K562 (cell line): ENCODE measurements at regions not wholly inside any gene's neighbourhood (a gene's known extent, or its start where the extent isn't known, plus 50 kb on each side); places are given as distances from the start of the nearest gene placed in this dataset.

Experiments used
- ATAC-seq: fragments of 200-7000 bp; cut with Tn5 transposase; 3 replicates; pipeline ENCODE4 v1.9.1; 2020; ENCODE audit warnings: moderate library complexity
- BruUV-seq: library from RNA; stranded (reverse); fragments of 400-500 nt; replicated peaks from 2 replicates; lab custom pipeline; 2021; lab: Mats Ljungman, UMichigan
- CTCF ChIA-PET: fragments of 300-600 bp; formaldehyde crosslinking; extraction: SDS; loops from one replicate; lab custom pipeline; 2021; ENCODE audit warnings: low intra/inter-chr PET ratio; lab: Yijun Ruan, JAX
- POLR2A ChIA-PET: fragments of 300-600, 350-650 bp; sonication (Branson Sonifier 250); formaldehyde crosslinking; extraction: SDS; loops from one replicate; lab custom pipeline; 2021; ENCODE audit warnings: antibody characterized with exemption, inconsistent platforms; lab: Yijun Ruan, JAX
- DNase-seq, 4 experiments: peaks; one replicate each; pipeline versions ENCODE4 v3.0.0 to v3.0.0-alpha.2; 2011 to 2018; ENCODE audit warnings: low spot score in 3 of 4, mixed read lengths in 3 of 4; ENCODE audit errors: extremely low read depth in 1 of 4
- FAIRE-seq: peaks from 2 replicates; lab custom pipeline; 2011; peaks lifted over from hg19 to GRCh38; lab: Jason Lieb, UNC
- H2AFZ ChIP-seq: 2 replicates; pipeline ENCODE4 v1.6.0; 2011; ENCODE audit warnings: low read depth, low read length, control low read depth, inconsistent platforms
- H3K27ac ChIP-seq: fragments of 200-600 bp; 3 replicates; pipeline ENCODE4 v1.8.0; 2011; ENCODE audit warnings: low read depth, mild to moderate bottlenecking, control low read depth, inconsistent platforms, low read length, moderate library complexity, mixed read lengths; ENCODE audit errors: extremely low read depth
- H3K27me3 ChIP-seq, 2 experiments: fragments of 300-600 bp in 1 of 2; 2 replicates in 1 of 2; 3 replicates in 1 of 2; pipeline versions ENCODE4 v1.6.0 to v1.8.0; 2011; ENCODE audit warnings: inconsistent platforms in 2 of 2, low read length in 2 of 2, mild to moderate bottlenecking in 1 of 2, mixed read lengths in 1 of 2, moderate library complexity in 1 of 2; ENCODE audit not compliant: control insufficient read depth in 2 of 2, insufficient read depth in 2 of 2
- H3K36me3 ChIP-seq: fragments of 300-600 bp; 3 replicates; pipeline ENCODE4 v1.8.0; 2011; ENCODE audit warnings: mild to moderate bottlenecking, low read length, inconsistent platforms; ENCODE audit not compliant: control insufficient read depth, insufficient read depth
- H3K4me1 ChIP-seq, 2 experiments: fragments of 200-600 bp in 1 of 2; replicated peaks in 1 of 2; 2 replicates in 1 of 2; 3 replicates in 1 of 2; pipeline versions ENCODE4 v1.5.1 to v1.8.0; 2011; ENCODE audit warnings: inconsistent platforms in 2 of 2, low read length in 2 of 2, mild to moderate bottlenecking in 1 of 2, mixed read lengths in 1 of 2, moderate library complexity in 1 of 2; ENCODE audit not compliant: control insufficient read depth in 2 of 2, insufficient read depth in 2 of 2
- H3K4me2 ChIP-seq: 2 replicates; pipeline ENCODE4 v1.6.1; 2011; ENCODE audit warnings: low read length, control low read depth, inconsistent platforms, mixed read lengths; ENCODE audit not compliant: insufficient read depth
- H3K4me3 ChIP-seq: fragments of 200-600 bp; sonication (generic), shearing (Covaris generic); 2 replicates; pipeline ENCODE4 v1.5.1; 2016; ENCODE audit warnings: control low read depth, inconsistent platforms
- H3K79me2 ChIP-seq: fragments of 200-600 bp; 3 replicates; pipeline ENCODE4 v1.8.0; 2011; ENCODE audit warnings: low read length, inconsistent platforms; ENCODE audit not compliant: control insufficient read depth, insufficient read depth
- H3K9ac ChIP-seq, 2 experiments: 2 replicates each; pipeline versions ENCODE4 v1.6.0 to v1.6.1; 2011; ENCODE audit warnings: low read depth in 2 of 2, low read length in 2 of 2, control low read depth in 1 of 2, inconsistent platforms in 1 of 2, mild to moderate bottlenecking in 1 of 2, mixed read lengths in 1 of 2; ENCODE audit not compliant: insufficient read depth in 1 of 2
- H3K9me1 ChIP-seq: one replicate; pipeline ENCODE4 v1.6.0; 2011; ENCODE audit warnings: inconsistent platforms, mild to moderate bottlenecking, low read length, moderate library complexity; ENCODE audit not compliant: control insufficient read depth, insufficient read depth
- H3K9me3 ChIP-seq: replicated peaks from 2 replicates; pipeline ENCODE4 v1.5.1; 2011; ENCODE audit warnings: low read depth, low read length, inconsistent platforms; ENCODE audit not compliant: control insufficient read depth, insufficient read depth
- H4K20me1 ChIP-seq: replicated peaks from 2 replicates; pipeline ENCODE4 v1.6.1; 2011; ENCODE audit warnings: low read length, inconsistent platforms, mixed read lengths; ENCODE audit not compliant: control insufficient read depth, insufficient read depth
- COPS2 ChIP-seq: fragments of 450-650 bp; conservative IDR thresholded peaks from 2 replicates; pipeline ENCODE4 v1.6.1; 2016; ENCODE audit warnings: mild to moderate bottlenecking, moderate library complexity
- FOXK2 ChIP-seq, 2 experiments: fragments of 450-650 bp; IDR thresholded peaks in 1 of 2; conservative IDR thresholded peaks in 1 of 2; 2 replicates each; pipeline ENCODE4 v1.6.1; 2016; ENCODE audit warnings: low read depth in 2 of 2, mild to moderate bottlenecking in 1 of 2
- MAFG ChIP-seq: fragments of 450-650 bp; conservative IDR thresholded peaks from 2 replicates; pipeline ENCODE4 v1.6.1; 2016; ENCODE audit warnings: missing genetic modification characterization, missing compliant biosample characterization
- NCOA2 ChIP-seq, 2 experiments: fragments of 450-650 bp; IDR thresholded peaks; 2 replicates each; pipeline ENCODE4 v1.6.1; 2018; ENCODE audit warnings: mild to moderate bottlenecking in 2 of 2, moderate library complexity in 1 of 2; ENCODE audit not compliant: partially characterized antibody in 2 of 2
- PATZ1 ChIP-seq: fragments of 250-450 bp; sonication (Bioruptor Pico); IDR thresholded peaks from 2 replicates; pipeline ENCODE4 v1.5.0; 2020; ENCODE audit warnings: mild to moderate bottlenecking, borderline replicate concordance
- SAFB ChIP-seq: fragments of 200-400 bp; formaldehyde crosslinking; IDR thresholded peaks from 2 replicates; pipeline ENCODE4 v1.6.1; 2017; ENCODE audit warnings: low read depth, low read length, borderline replicate concordance
- SIN3A ChIP-seq, 2 experiments: fragments of 150-350 bp in 1 of 2; IDR thresholded peaks; 2 replicates each; pipeline ENCODE4 v1.6.1; 2011 to 2016; ENCODE audit warnings: borderline replicate concordance in 2 of 2, low read depth in 2 of 2, low read length in 2 of 2, mild to moderate bottlenecking in 2 of 2, moderate library complexity in 2 of 2; ENCODE audit not compliant: control insufficient read depth in 1 of 2
- SPI1 ChIP-seq: IDR thresholded peaks from 2 replicates; pipeline ENCODE4 v1.6.1; 2011; ENCODE audit warnings: low read depth, low read length, control low read depth, borderline replicate concordance
- ZC3H8 ChIP-seq: fragments of 450-650 bp; IDR thresholded peaks from 2 replicates; pipeline ENCODE4 v1.6.1; 2017
- ZNF436 ChIP-seq: fragments of 250-450, 450-650 bp; sonication (Bioruptor Pico); formaldehyde crosslinking; IDR thresholded peaks from 2 replicates; pipeline ENCODE4 v1.7.0; 2020; ENCODE audit warnings: mild to moderate bottlenecking
- WGBS: fragments of 100-300 bp; shearing (Covaris generic); methylation state at CpG from one replicate; pipeline ENCODE4 v1.1.6; 2016; ENCODE audit warnings: low coverage, mixed read lengths; ENCODE audit not compliant: insufficient coverage; ENCODE audit errors: missing lambda C conversion rate; 5-methylcytosine and 5-hydroxymethylcytosine counted together
- in situ Hi-C: fragments of 300-500 bp; cut with MboI; formaldehyde crosslinking; loops from 4 replicates; pipeline ENCODE4 v1.15.0; 2018; ENCODE audit warnings: inconsistent platforms, mixed read lengths
- intact Hi-C: fragments of 100-400 bp; cut with micrococcal nuclease; formaldehyde crosslinking; loops from 2 replicates; pipeline ENCODE4 v1.14.2; 2022

DNA sequence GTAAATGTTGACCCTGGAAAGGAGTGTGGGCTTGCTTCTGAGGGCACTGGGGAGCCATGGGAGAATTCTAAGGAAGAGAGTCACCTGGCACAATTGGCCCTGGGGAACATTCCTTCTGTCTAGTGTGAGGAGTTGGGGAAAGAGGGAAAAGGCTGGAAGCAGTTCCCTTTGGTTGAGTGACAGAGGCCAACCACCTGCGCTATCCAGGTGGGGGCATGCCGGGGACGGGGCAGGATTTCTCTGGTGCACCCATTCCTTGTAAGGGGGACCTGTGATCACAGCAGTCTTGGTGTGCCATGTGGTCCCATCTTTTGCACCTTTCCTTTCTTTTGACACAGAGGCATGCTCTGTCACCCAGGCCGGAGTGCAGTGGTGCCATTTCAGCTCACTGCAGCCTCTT, 92.1 kb upstream of the GRK3 start:
- Histone ChIP-seq H4K20me1 (no peaks in the 10 kb centered on the region), H3K9ac (no peak overlapping the region), H3K4me3 (no peak overlapping the region), H3K79me2 (no peaks in the 10 kb centered on the region), H3K27ac (no peak overlapping the region), H3K36me3 (no peaks in the 10 kb centered on the region), H3K4me1 (no peaks in the 10 kb centered on the region), H2AFZ (no peak overlapping the region), H3K9me3 (no peaks in the 10 kb centered on the region; the same call in 1 of the 2 replicates), H3K9me1 (no peaks in the 10 kb centered on the region), H3K4me2 (no peak overlapping the region), H3K27me3 (no peaks in the 10 kb centered on the region)
- POLR2A ChIA-PET, result no interaction called here
- no peak for ATAC-seq
- in situ Hi-C loops, result no loop called here
- intact Hi-C loops, result no loop called here
- CTCF ChIA-PET, result no interaction called here
- DNase-seq, result no peak
- TF ChIP-seq SPI1, result no peak
- FAIRE-seq, result no peak
- 100% methylated on average over 1 of the region's 4 CpGs for WGBS
- BruUV-seq, result no TSS peak

DNA sequence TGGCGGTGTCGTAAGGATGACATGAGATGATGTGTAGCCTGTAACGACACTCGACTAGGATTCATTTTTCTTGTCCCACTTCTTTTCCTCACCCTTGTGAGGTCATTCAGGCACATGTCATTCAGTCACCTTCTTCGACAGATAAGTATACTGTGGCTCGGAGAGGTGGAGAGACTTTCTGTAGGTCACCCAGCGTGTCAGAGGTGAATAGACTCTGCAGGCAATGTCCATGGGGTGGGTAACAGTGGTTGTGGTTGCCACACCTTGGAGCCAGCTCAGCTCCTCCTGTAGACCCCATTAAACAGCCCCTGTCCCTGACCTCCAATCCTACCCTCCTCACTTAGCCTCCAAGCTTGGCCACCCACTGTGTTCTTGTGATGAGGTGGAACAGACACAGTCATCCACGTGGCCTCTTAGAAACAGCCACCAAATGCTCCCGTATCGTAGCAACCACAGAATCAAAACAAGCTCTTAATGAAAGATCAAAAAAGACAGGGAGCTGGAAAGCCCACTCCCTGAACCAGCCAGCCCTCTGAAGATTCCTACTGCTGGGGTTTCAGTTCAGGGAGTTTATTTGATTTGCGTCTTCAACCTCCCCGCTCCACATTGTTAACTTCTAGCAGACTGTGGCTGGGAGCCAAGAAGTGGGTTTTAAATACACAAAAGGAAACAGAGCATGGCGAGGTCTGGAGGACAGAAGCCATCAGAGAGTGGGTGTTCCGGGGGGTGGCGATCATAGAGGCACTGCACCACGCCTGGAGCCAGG, 89.0 kb upstream of the GRK3 start:
- no peak for ATAC-seq
- no peaks in the 10 kb centered on the region for H3K9me1 ChIP-seq
- H3K27ac ChIP-seq, result no peak overlapping the region
- 65% methylated on average over 10 of the region's 16 CpGs for WGBS
- no peaks in the 10 kb centered on the region for H4K20me1 ChIP-seq
- BruUV-seq, result no TSS peak
- H3K9ac ChIP-seq, result no peak overlapping the region
- no peak overlapping the region for H2AFZ ChIP-seq
- no peak for DNase-seq
- POLR2A ChIA-PET, result interaction anchor here (1.1 kb wide), 1 partner anchor 9 kb away, joined by 3 read pairs; no protein-coding TSS in a partner anchor
- no peak overlapping the region for H3K4me2 ChIP-seq
- H3K4me1 ChIP-seq, result no peaks in the 10 kb centered on the region
- no peaks in the 10 kb centered on the region for H3K27me3 ChIP-seq
- no peak for FAIRE-seq
- H3K36me3 ChIP-seq, result no peaks in the 10 kb centered on the region
- no peaks in the 10 kb centered on the region for H3K79me2 ChIP-seq
- intact Hi-C loops (no loop called here), in situ Hi-C loops (no loop called here)
- CTCF ChIA-PET, result no interaction called here
- H3K9me3 ChIP-seq, result no peaks in the 10 kb centered on the region; the same call in 1 of the 2 replicates
- H3K4me3 ChIP-seq, result no peak overlapping the region
- TF ChIP-seq ZC3H8, result no peak
- no peak for TF ChIP-seq NCOA2 (IDR thresholded peaks at IDR 0.05; ENCODE audit: partially characterized antibody in 2 of 2)
- TF ChIP-seq ZNF436 (CRISPR knock-in tag), result no peak
- TF ChIP-seq COPS2, result no peak
- TF ChIP-seq SAFB, result no peak
- TF ChIP-seq MAFG (tag), result no peak
- no peak for TF ChIP-seq FOXK2 (conservative IDR thresholded peaks at IDR 0.05 in 1 of 2, IDR thresholded peaks at IDR 0.05 in 1 of 2; ENCODE audit: low read depth in 2 of 2)
- TF ChIP-seq PATZ1 (CRISPR knock-in tag), result no peak
- no peak for TF ChIP-seq SIN3A (IDR thresholded peaks at IDR 0.05; ENCODE audit: borderline replicate concordance in 2 of 2, control insufficient read depth in 1 of 2, low read depth in 2 of 2, low read length in 2 of 2)
